ENCODE measurements at regions not wholly inside any gene's neighbourhood (a gene's known extent, or its start where the extent isn't known, plus 50 kb on each side); places are given as distances from the start of the nearest gene placed in this dataset.
"Not testable (repeated sequence)": the region's sequence is repeated elsewhere in the genome, so short reads cannot be mapped to it uniquely, and the experiment has no call there.

- no peaks in the 10 kb centered on the region for H3K36me3 ChIP-seq
- DNase-seq: no peak
- H3K4me3 ChIP-seq: no peak overlapping the region
- no peak for TF ChIP-seq POLR2A (IDR thresholded peaks at IDR 0.05)
- no peak for TF ChIP-seq CTCF (IDR thresholded peaks at IDR 0.05)
- no peaks in the 10 kb centered on the region for H3K27me3 ChIP-seq
- no peak overlapping the region for H3K27ac ChIP-seq
- intact Hi-C loops (cut with DNase I; ENCODE audit: low total_unique reads): no loop called here
- no peaks in the 10 kb centered on the region for H3K9me3 ChIP-seq
- no peaks in the 10 kb centered on the region for H3K4me1 ChIP-seq
These were observed 67.5 kb upstream of the RGPD5 start for GRCh38 chr2:109726379-109727270.

- Histone ChIP-seq H3K9me3 (no peaks in the 10 kb centered on the region), H3K27me3 (no peaks in the 10 kb centered on the region), H3K4me1 (no peaks in the 10 kb centered on the region), H3K27ac (no peak overlapping the region), H3K4me3 (no peak overlapping the region), H3K36me3 (no peaks in the 10 kb centered on the region)
- TF ChIP-seq CTCF (IDR thresholded peaks at IDR 0.05) (no peak), POLR2A (IDR thresholded peaks at IDR 0.05) (no peak)
- intact Hi-C loops (cut with DNase I; ENCODE audit: low total_unique reads): no loop called here
- no peak for DNase-seq
These were observed 66.1 kb upstream of the RGPD5 start for GRCh38 chr2:109727929-109728447.

GRCh38 chr2:109733746-109734145 lies 60.4 kb upstream of the RGPD5 start:
- H3K27me3 ChIP-seq; H3K9me3 ChIP-seq; H3K4me1 ChIP-seq; H3K27ac ChIP-seq; intact Hi-C loops (cut with DNase I; ENCODE audit: low total_unique reads); H3K4me3 ChIP-seq; H3K36me3 ChIP-seq; DNase-seq: not testable (repeated sequence)

- Histone ChIP-seq H3K9me3 (no peaks in the 10 kb centered on the region), H3K4me3 (no peak overlapping the region), H3K4me1 (no peaks in the 10 kb centered on the region), H3K27ac (no peak overlapping the region), H3K36me3 (no peaks in the 10 kb centered on the region), H3K27me3 (no peaks in the 10 kb centered on the region)
- intact Hi-C loops (cut with DNase I; ENCODE audit: low total_unique reads): no loop called here
- TF ChIP-seq POLR2A (IDR thresholded peaks at IDR 0.05) (no peak), CTCF (IDR thresholded peaks at IDR 0.05) (peak; percentile 70 to 80 (median 73))
- DNase-seq: peak; percentile 61 to 68
These were observed 57.8 kb upstream of the RGPD5 start for GRCh38 chr2:109736177-109736827.

All from uterus (tissue), 3 donors.